SK-N-SH treated with all-trans-retinoic acid at 6 μM for 48 hours (cell line): ENCODE measurements at regions not wholly inside any gene's neighbourhood (a gene's known extent, or its start where the extent isn't known, plus 50 kb on each side); places are given as distances from the start of the nearest gene placed in this dataset.

Source experiments
- ATAC-seq: fragments of 200-7000 bp; cut with Tn5 transposase; 3 replicates; pipeline ENCODE4 v1.9.1; 2020; ENCODE audit warnings: mild to moderate bottlenecking, moderate library complexity
- ARNTL ChIP-seq: fragments of 450-650 bp; formaldehyde crosslinking; IDR thresholded peaks from 2 replicates; pipeline ENCODE4 v1.5.0; 2020; ENCODE audit warnings: low read depth, mild to moderate bottlenecking, moderate library complexity, borderline replicate concordance
- BACH2 ChIP-seq: fragments of 250-450 bp; sonication (Bioruptor Pico); IDR thresholded peaks from 2 replicates; pipeline ENCODE4 v1.9.0; 2021; ENCODE audit warnings: mild to moderate bottlenecking, borderline replicate concordance
- CSDC2 ChIP-seq: fragments of 250-450 bp; sonication (Bioruptor Pico); IDR thresholded peaks from 2 replicates; pipeline ENCODE4 v1.5.0; 2020; ENCODE audit warnings: mild to moderate bottlenecking, moderate library complexity
- ESRRG ChIP-seq: fragments of 250-450 bp; sonication (Bioruptor Pico); IDR thresholded peaks from 2 replicates; pipeline ENCODE4 v1.6.1; 2021; ENCODE audit warnings: mild to moderate bottlenecking
- GLIS3 ChIP-seq: fragments of 250-450 bp; sonication (Bioruptor Pico); IDR thresholded peaks from 2 replicates; pipeline ENCODE4 v1.5.0; 2020; ENCODE audit warnings: mild to moderate bottlenecking, moderate library complexity
- ISL1 ChIP-seq: fragments of 250-450 bp; sonication (Bioruptor Pico); IDR thresholded peaks from 2 replicates; pipeline ENCODE4 v2.1.2; 2022; ENCODE audit warnings: mild to moderate bottlenecking, moderate library complexity
- PPARA ChIP-seq: fragments of 250-450 bp; sonication (Bioruptor Pico); IDR thresholded peaks from 2 replicates; pipeline ENCODE4 v1.5.0; 2020; ENCODE audit warnings: mild to moderate bottlenecking, borderline replicate concordance
- RARB ChIP-seq: fragments of 250-450 bp; sonication (Bioruptor Pico); IDR thresholded peaks from 2 replicates; pipeline ENCODE4 v1.8.0; 2021; ENCODE audit warnings: mild to moderate bottlenecking, moderate library complexity
- SNAI2 ChIP-seq: fragments of 250-450 bp; sonication (Bioruptor Pico); IDR thresholded peaks from 2 replicates; pipeline ENCODE4 v1.5.0; 2020; ENCODE audit warnings: mild to moderate bottlenecking, moderate library complexity
- TOX ChIP-seq: fragments of 250-450 bp; sonication (Bioruptor Pico); IDR thresholded peaks from 2 replicates; pipeline ENCODE4 v1.8.0; 2021; ENCODE audit warnings: mild to moderate bottlenecking, moderate library complexity, borderline replicate concordance
- ZC3H10 ChIP-seq: fragments of 250-450 bp; sonication (Bioruptor Pico); IDR thresholded peaks from 2 replicates; pipeline ENCODE4 v1.5.1; 2021; ENCODE audit warnings: mild to moderate bottlenecking, moderate library complexity
- ZFP3 ChIP-seq: fragments of 250-450 bp; sonication (Bioruptor Pico); IDR thresholded peaks from 2 replicates; pipeline ENCODE4 v1.5.0; 2020; ENCODE audit warnings: mild to moderate bottlenecking, moderate library complexity
- ZNF565 ChIP-seq: fragments of 450-650 bp; formaldehyde crosslinking; conservative IDR thresholded peaks from 2 replicates; pipeline ENCODE4 v1.5.0; 2020; ENCODE audit warnings: low read depth, mild to moderate bottlenecking, moderate library complexity
- ZNF70 ChIP-seq: fragments of 450-650 bp; formaldehyde crosslinking; IDR thresholded peaks from 2 replicates; pipeline ENCODE4 v1.5.0; 2020; ENCODE audit warnings: mild to moderate bottlenecking, moderate library complexity
- TF ChIP-seq, protein P1 (sequence below): fragments of 250-450 bp; sonication (Bioruptor Pico); IDR thresholded peaks from 2 replicates; pipeline ENCODE4 v1.8.0; 2020; ENCODE audit warnings: mild to moderate bottlenecking, moderate library complexity, borderline replicate concordance
- TF ChIP-seq, protein P2 (sequence below): fragments of 250-450 bp; sonication (Bioruptor Pico); IDR thresholded peaks from 2 replicates; pipeline ENCODE4 v1.5.0; 2020; ENCODE audit warnings: mild to moderate bottlenecking, moderate library complexity
- TF ChIP-seq, protein P3 (sequence below): fragments of 250-450 bp; sonication (Bioruptor Pico); IDR thresholded peaks from 2 replicates; pipeline ENCODE4 v1.8.0; 2021; ENCODE audit warnings: low read depth, mild to moderate bottlenecking, moderate library complexity, borderline replicate concordance
- TF ChIP-seq, protein P4 (sequence below): fragments of 250-450 bp; sonication (Bioruptor Pico); IDR thresholded peaks from 2 replicates; pipeline ENCODE4 v1.5.1; 2020; ENCODE audit warnings: low read depth, mild to moderate bottlenecking, moderate library complexity
- TF ChIP-seq, protein P5 (sequence below): fragments of 250-450 bp; sonication (Bioruptor Pico); IDR thresholded peaks from 2 replicates; pipeline ENCODE4 v1.5.1; 2021; ENCODE audit warnings: mild to moderate bottlenecking, moderate library complexity

DNA sequence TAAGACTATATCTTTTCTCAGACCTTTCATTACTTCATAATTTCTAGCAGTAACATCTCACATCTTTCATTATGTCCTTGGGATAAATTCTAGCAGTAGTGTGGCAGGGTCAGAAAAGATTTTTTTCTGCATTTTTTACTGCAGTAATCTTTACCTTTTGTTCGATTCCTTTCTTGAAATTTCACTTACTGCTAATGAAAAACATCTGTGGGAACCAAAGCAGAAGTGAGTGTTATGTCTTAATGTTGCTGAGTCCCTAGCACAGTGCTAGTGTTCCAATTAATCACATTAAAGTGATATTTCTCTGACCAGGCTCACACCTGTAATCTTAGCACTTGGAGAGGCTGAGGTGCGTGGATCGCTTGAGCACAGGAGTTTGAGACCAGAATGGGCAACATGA is 123.6 kb downstream of the EHF start:
- TF ChIP-seq ZC3H10 (CRISPR knock-in tag) (no peak), GLIS3 (CRISPR knock-in tag) (no peak), CSDC2 (no peak), ZFP3 (no peak), ESRRG (no peak), RARB (CRISPR knock-in tag) (no peak), SNAI2 (CRISPR knock-in tag) (no peak), ZNF70 (CRISPR knock-in tag) (no peak), ARNTL (CRISPR knock-in tag) (no peak), BACH2 (CRISPR knock-in tag) (no peak), ZNF565 (CRISPR knock-in tag) (no peak), TOX (no peak)
- TF ChIP-seq, protein P1, sequence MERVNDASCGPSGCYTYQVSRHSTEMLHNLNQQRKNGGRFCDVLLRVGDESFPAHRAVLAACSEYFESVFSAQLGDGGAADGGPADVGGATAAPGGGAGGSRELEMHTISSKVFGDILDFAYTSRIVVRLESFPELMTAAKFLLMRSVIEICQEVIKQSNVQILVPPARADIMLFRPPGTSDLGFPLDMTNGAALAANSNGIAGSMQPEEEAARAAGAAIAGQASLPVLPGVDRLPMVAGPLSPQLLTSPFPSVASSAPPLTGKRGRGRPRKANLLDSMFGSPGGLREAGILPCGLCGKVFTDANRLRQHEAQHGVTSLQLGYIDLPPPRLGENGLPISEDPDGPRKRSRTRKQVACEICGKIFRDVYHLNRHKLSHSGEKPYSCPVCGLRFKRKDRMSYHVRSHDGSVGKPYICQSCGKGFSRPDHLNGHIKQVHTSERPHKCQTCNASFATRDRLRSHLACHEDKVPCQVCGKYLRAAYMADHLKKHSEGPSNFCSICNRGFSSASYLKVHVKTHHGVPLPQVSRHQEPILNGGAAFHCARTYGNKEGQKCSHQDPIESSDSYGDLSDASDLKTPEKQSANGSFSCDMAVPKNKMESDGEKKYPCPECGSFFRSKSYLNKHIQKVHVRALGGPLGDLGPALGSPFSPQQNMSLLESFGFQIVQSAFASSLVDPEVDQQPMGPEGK (CRISPR knock-in tag) = no peak
- TF ChIP-seq, protein P2, sequence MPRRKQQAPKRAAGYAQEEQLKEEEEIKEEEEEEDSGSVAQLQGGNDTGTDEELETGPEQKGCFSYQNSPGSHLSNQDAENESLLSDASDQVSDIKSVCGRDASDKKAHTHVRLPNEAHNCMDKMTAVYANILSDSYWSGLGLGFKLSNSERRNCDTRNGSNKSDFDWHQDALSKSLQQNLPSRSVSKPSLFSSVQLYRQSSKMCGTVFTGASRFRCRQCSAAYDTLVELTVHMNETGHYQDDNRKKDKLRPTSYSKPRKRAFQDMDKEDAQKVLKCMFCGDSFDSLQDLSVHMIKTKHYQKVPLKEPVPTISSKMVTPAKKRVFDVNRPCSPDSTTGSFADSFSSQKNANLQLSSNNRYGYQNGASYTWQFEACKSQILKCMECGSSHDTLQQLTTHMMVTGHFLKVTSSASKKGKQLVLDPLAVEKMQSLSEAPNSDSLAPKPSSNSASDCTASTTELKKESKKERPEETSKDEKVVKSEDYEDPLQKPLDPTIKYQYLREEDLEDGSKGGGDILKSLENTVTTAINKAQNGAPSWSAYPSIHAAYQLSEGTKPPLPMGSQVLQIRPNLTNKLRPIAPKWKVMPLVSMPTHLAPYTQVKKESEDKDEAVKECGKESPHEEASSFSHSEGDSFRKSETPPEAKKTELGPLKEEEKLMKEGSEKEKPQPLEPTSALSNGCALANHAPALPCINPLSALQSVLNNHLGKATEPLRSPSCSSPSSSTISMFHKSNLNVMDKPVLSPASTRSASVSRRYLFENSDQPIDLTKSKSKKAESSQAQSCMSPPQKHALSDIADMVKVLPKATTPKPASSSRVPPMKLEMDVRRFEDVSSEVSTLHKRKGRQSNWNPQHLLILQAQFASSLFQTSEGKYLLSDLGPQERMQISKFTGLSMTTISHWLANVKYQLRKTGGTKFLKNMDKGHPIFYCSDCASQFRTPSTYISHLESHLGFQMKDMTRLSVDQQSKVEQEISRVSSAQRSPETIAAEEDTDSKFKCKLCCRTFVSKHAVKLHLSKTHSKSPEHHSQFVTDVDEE = no peak
- TF ChIP-seq, protein P3, sequence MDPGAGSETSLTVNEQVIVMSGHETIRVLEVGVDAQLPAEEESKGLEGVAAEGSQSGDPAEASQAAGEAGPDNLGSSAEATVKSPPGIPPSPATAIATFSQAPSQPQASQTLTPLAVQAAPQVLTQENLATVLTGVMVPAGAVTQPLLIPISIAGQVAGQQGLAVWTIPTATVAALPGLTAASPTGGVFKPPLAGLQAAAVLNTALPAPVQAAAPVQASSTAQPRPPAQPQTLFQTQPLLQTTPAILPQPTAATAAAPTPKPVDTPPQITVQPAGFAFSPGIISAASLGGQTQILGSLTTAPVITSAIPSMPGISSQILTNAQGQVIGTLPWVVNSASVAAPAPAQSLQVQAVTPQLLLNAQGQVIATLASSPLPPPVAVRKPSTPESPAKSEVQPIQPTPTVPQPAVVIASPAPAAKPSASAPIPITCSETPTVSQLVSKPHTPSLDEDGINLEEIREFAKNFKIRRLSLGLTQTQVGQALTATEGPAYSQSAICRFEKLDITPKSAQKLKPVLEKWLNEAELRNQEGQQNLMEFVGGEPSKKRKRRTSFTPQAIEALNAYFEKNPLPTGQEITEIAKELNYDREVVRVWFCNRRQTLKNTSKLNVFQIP (CRISPR knock-in tag) = no peak
- TF ChIP-seq, protein P4, sequence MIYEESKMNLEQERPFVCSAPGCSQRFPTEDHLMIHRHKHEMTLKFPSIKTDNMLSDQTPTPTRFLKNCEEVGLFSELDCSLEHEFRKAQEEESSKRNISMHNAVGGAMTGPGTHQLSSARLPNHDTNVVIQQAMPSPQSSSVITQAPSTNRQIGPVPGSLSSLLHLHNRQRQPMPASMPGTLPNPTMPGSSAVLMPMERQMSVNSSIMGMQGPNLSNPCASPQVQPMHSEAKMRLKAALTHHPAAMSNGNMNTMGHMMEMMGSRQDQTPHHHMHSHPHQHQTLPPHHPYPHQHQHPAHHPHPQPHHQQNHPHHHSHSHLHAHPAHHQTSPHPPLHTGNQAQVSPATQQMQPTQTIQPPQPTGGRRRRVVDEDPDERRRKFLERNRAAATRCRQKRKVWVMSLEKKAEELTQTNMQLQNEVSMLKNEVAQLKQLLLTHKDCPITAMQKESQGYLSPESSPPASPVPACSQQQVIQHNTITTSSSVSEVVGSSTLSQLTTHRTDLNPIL (CRISPR knock-in tag) = no peak
- ATAC-seq = no peak

DNA sequence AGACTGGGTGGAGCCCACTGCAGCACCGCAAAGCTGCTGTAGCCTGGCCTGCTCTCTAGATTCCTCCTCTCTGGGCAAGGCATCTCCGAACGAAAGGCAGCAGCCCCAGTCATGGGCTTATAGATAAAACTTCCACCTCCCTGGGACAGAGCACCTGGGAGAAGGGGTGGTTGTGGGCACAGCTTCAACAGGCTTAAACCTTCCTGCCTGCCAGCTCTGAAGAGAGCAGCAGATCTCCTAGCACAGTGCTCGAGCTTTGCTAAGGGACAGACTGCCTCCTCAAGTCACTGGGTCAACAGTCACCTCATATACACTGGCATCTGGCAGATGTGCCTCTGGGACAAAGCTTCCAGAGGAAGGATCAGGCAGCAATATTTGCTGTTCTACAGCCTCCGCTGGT is 117.3 kb downstream of the EHF start:
- TF ChIP-seq ESRRG = no peak
- TF ChIP-seq SNAI2 (CRISPR knock-in tag) = no peak
- TF ChIP-seq PPARA (CRISPR knock-in tag) = no peak
- no peak for ATAC-seq

DNA sequence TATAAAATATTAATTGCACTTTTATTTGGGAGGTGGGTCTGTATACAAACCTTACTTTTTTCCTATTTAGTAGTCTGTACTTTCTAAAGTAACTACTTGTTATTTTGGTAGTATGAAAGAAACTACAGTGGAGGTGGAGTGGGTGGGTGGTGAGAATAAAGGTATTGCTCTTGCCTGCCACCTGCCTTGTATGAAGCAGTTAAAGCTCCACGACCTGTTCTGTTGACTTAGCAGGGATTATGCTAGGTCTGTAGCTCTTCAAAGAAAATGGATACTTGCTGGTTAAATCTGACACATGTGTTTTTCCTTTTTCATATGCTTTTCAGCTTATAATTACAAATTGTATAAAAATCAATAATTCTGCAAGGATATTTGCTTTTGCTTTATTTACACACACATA is 111.9 kb downstream of the EHF start:
- no peak for ATAC-seq
- no peak for TF ChIP-seq CSDC2
- TF ChIP-seq, protein P5, sequence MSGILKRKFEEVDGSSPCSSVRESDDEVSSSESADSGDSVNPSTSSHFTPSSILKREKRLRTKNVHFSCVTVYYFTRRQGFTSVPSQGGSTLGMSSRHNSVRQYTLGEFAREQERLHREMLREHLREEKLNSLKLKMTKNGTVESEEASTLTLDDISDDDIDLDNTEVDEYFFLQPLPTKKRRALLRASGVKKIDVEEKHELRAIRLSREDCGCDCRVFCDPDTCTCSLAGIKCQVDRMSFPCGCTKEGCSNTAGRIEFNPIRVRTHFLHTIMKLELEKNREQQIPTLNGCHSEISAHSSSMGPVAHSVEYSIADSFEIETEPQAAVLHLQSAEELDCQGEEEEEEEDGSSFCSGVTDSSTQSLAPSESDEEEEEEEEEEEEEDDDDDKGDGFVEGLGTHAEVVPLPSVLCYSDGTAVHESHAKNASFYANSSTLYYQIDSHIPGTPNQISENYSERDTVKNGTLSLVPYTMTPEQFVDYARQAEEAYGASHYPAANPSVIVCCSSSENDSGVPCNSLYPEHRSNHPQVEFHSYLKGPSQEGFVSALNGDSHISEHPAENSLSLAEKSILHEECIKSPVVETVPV = no peak
- TF ChIP-seq, protein P1 (CRISPR knock-in tag) = no peak
- TF ChIP-seq ISL1 (CRISPR knock-in tag) = no peak
- TF ChIP-seq ZNF565 (CRISPR knock-in tag) = no peak
